NCI-H526 (cell line): ENCODE measurements at regions not wholly inside any gene's neighbourhood (a gene's known extent, or its start where the extent isn't known, plus 50 kb on each side); places are given as distances from the start of the nearest gene placed in this dataset.
"Not testable (repeated sequence)": the region's sequence is repeated elsewhere in the genome, so short reads cannot be mapped to it uniquely, and the experiment has no call there.

Experiments used
- DNase-seq, 2 experiments: peaks; one replicate each; lab custom pipeline; 2025; lab: John Stamatoyannopoulos, UW

DNA sequence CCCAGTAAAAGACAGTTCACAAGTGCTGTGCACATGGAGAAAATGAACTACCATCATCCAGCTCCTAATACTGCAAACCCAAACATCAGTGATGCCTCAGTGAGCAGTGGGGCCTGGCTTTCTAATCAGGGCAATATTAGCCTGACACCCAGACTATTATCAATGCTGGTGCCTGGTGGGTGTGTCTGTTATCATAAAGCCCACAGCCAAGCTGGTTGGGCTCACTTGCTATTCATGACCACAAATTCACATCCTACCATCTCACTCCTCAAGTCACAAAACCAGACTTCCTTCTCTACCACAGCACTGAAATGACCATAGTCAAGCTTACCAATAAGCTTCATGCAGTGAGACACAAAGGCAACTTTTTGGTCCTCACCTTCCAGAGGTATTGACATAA lies 180.8 kb upstream of the PLN start:
- no peak for DNase-seq

GRCh38 chr6:118370722-118371121 lies 177.4 kb upstream of the PLN start:
- DNase-seq: no peak

- no peak for DNase-seq
These were observed 176.1 kb upstream of the PLN start for GRCh38 chr6:118371955-118372354.

DNA sequence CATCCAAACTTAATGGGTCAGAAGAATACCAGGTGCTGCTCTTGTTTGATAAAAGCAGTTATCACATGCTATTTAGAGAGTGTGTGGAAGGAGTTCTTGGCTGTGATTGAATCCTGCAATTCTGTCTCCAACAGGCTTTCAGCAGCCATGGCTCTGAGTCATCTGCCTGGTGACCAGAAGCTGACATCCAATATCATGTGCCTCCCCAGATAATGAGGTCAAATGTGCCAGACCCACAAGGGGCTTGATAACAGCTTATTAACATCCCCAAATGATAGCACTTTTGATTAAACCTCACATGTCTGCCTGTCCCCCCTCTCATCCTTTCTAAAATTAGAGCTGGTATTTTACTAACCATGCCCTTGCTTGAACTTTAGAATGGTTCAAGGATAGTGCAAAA lies 175.7 kb upstream of the PLN start:
- DNase-seq: no peak

DNA sequence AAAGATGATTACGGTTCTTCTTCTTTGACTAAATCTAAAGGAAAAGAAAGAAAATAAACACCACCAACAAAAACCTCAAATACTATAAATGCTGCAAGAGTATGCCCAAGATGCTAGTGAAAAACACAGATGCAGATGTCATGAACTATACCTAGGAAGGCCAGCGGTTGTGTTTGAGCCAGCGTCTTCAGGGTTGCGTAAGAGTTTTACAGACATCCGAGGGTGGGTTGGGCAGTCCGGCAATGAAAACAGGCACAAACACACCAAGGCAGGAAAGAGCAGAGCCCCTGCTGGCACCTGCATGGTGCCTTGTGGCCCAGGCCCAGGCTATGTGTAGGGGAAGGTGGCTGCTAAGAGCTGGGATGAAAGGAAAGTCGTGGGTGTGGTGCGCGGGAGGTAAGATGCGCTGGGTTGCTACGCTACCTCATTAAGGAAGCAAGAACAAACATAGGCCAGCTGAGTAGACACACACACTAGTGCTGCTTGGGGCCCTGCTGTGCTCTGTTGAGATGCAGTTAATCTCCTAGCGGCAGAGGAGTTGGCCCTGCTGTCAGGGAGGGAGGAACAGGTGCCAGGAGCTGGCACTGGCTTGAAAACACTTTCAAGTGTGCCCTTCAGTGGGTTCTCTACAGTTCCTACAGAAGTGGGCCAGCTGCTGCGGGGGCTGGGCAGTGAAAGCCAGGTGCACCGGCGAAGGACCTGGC lies 170.2 kb upstream of the PLN start:
- peak; percentile 11 to 28 for DNase-seq

DNA sequence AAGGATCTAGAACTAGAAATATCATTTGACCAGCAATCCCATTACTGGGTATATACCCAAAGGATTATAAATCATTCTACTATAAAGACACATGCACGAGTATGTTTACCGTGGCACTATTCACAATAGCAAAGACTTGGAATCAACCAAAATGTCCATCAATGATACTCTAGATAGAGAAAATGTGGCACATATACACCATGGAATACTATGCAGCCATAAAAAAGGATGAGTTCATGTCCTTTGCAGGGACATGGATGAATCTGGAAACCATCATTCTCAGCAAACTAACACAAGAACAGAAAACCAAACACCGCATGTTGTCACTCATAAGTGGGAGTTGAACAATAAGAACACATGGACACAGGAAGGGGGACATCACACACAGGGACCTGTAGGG lies 167.5 kb upstream of the PLN start:
- not testable (repeated sequence) for DNase-seq

GRCh38 chr6:118382126-118382525 lies 166.0 kb upstream of the PLN start:
- no peak for DNase-seq

DNA sequence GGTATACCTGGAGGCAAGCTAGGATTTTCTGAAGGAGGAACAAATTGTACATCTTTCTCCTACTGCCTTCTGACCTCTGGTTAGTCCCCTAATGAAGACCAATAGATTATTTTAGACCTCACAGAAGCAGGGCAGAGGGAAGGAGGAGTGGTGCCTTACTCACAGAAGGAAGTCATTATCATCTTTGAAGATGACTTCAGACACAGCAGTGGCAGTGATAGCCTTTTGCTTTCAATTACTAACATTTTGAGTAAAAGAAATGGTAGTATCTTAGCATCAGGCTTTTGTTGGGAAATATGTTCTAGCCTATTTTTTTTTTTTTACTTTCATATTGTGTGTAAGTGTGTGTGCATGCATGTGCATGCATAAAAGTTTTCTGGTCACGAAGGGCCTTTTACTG lies 164.2 kb upstream of the PLN start:
- no peak for DNase-seq

DNA sequence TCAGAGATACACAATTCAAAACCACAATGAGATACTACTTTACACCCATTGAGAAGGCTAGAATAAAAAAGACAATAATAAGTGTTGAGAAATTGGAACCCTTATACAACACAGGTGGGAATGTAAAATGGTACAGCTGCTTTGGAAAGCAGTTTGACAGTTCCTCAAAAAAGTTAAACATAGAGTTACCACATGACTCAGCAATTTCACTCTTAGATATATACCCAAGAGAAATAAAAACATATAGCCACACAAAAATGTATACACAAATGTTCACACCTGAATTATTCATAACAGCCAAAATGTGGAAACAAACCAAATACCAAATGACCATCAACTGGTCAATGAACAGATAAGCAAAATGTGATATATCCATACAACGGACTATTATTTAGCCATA lies 161.1 kb upstream of the PLN start:
- no peak for DNase-seq

GRCh38 chr6:118387921-118388701 lies 160.0 kb upstream of the PLN start:
- no peak for DNase-seq

DNA sequence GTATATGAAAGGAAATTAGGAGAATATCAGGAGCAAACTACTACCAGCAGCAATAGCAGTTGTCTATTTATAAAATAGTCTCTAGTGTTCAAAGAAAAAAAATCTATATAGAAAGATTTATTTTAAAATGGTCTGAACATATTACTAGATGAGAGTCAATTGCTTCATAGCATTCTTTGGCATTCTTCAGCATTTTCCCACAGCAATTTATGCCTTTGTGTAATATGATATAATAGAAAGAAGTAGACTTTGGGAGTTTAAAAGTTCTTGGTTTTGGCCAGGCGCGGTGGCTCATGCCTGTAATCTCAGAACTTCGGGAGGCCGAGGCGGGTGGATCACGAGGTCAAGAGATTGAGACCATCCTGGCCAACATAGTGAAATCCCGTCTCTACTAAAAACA lies 157.0 kb upstream of the PLN start:
- no peak for DNase-seq

DNA sequence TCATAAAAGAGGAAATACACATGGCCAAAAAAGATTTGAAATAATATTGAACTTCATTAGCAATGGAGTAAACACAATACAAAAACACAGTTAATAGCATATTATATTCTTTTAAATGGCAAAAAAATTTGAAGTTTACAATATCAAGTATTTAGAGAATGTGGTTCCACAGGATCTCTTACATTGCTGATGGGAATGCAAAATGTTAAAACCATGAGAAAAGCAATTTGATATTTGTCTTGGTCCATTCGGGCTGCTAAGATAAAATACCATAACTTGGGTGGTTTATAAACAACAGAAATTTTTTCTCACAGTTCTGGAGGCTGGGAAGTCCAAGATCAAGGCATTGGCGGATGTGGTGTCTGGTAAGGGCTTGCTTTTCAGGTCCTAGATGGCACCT lies 154.0 kb upstream of the PLN start:
- no peak for DNase-seq

DNA sequence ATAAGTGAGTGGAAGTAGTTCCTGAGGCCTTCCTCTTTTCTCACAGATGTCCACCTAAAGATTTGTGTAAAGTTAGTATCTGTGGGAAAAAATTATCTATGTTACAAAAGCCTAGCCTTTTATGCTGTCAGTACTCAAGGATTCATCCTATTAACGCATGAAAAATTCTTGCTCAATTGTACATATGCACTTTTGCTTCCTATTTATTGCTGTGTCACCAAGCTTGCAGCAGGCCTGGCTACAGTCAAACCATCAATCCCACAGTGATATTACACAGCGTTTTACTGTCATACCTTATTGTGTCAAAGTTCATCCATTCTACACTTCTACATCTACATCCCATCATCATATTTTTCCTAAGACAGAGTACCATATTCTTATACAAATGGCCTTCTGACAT lies 151.1 kb upstream of the PLN start:
- DNase-seq: no peak

- DNase-seq: no peak
These were observed 150.2 kb upstream of the PLN start for GRCh38 chr6:118397671-118398465.

DNA sequence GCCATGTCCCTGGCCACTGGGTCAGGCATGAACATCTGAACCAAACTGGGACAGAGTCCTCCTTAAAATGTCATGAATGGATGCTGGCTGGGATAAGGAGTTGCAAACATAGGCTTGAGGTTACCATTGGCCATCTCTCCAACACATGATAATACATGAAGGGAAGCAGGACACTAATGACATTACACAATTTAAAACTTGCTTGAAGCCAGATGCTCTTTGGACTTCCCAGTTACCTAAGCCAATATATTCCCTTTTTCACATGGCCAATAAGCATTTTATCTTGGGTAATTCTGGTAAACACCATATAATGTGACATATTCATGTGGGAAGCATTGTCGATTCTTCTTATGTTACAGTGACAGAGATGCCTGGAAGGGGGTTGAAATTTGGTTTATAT lies 148.0 kb upstream of the PLN start:
- DNase-seq: no peak

DNA sequence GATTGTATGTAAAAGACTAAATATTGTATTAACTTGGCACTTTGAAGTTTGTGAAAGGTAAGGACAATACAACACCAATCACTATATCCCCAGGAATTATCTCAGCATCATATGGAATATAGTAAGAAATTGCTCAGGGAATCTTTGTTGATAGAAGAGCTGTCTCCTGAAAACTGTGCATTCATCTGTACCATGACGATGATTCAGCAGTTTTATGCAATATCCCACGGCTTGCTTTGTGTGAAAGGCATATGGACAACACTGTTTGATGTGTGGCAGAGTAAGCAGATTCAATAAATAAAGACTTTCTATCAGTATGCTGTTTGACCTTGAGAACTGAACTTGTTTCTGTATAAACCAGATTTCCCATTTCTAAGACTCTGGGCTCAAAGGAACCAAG lies 147.5 kb upstream of the PLN start:
- DNase-seq: no peak

DNA sequence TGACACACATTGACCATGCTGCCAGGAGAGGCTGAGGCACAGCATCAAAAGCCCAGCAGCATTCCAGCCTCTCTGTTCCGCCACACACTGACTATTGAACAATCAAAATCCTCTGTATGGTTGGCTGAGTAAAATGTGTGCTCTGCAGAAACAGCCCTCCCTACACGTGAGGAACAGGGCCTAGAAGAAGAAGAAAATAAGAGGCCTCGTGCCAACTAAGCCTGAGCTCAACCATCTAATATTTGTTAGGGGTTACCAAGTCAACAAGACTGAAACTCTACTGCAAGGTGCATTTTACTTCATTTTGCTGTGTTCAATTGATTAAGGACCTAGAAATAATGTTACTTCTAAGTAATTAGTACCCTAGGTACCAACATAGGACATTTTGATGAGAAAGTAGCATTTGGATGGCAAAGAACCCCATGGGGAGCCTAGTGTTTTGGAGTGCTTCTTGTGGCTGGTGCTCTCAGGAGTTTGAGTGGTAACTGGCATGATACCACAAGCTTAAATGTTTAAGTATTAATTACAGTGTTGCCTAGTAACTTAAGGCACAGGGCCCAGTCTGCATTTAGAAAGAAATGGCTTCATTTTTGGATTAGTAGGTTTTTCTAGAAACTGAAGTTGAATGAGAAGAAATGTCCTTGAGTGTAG lies 146.6 kb upstream of the PLN start:
- no peak for DNase-seq

GRCh38 chr6:118403036-118403435 lies 145.1 kb upstream of the PLN start:
- DNase-seq: no peak

GRCh38 chr6:118408863-118409262 lies 139.2 kb upstream of the PLN start:
- DNase-seq: no peak

GRCh38 chr6:118410001-118410400 lies 138.1 kb upstream of the PLN start:
- DNase-seq: no peak
